ENCODE measurements at regions not wholly inside any gene's neighbourhood (a gene's known extent, or its start where the extent isn't known, plus 50 kb on each side); places are given as distances from the start of the nearest gene placed in this dataset.

GRCh38 chr6:165206798-165207197 is 102.6 kb downstream of the C6orf118 start:
- TF ChIP-seq, protein P1, sequence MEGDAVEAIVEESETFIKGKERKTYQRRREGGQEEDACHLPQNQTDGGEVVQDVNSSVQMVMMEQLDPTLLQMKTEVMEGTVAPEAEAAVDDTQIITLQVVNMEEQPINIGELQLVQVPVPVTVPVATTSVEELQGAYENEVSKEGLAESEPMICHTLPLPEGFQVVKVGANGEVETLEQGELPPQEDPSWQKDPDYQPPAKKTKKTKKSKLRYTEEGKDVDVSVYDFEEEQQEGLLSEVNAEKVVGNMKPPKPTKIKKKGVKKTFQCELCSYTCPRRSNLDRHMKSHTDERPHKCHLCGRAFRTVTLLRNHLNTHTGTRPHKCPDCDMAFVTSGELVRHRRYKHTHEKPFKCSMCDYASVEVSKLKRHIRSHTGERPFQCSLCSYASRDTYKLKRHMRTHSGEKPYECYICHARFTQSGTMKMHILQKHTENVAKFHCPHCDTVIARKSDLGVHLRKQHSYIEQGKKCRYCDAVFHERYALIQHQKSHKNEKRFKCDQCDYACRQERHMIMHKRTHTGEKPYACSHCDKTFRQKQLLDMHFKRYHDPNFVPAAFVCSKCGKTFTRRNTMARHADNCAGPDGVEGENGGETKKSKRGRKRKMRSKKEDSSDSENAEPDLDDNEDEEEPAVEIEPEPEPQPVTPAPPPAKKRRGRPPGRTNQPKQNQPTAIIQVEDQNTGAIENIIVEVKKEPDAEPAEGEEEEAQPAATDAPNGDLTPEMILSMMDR (IDR thresholded peaks at IDR 0.05; ENCODE audit: low read depth, low read length): no peak
- no peak for TF ChIP-seq EZH2phosphoT487 (IDR thresholded peaks at IDR 0.05; ENCODE audit: low read depth)
